HEK293 (cell line): ENCODE measurements at regions not wholly inside any gene's neighbourhood (a gene's known extent, or its start where the extent isn't known, plus 50 kb on each side); places are given as distances from the start of the nearest gene placed in this dataset.

ENCODE experiments used
- ATF2 ChIP-seq: fragments of 450-650 bp; formaldehyde crosslinking; IDR thresholded peaks from 2 replicates; pipeline ENCODE4 v1.5.1; 2016; ENCODE audit warnings: missing biosample characterization, missing genetic modification characterization, low read depth
- BCL11B ChIP-seq: fragments of 450-650 bp; formaldehyde crosslinking; IDR thresholded peaks from 2 replicates; pipeline ENCODE4 v1.5.1; 2016; ENCODE audit warnings: low read depth, missing biosample characterization, missing genetic modification characterization
- EGR2 ChIP-seq: fragments of 450-650 bp; formaldehyde crosslinking; IDR thresholded peaks from 2 replicates; pipeline ENCODE4 v1.5.1; 2016; ENCODE audit warnings: low read depth, missing biosample characterization, missing genetic modification characterization
- MYNN ChIP-seq: fragments of 450-650 bp; formaldehyde crosslinking; IDR thresholded peaks from 2 replicates; pipeline ENCODE4 v1.5.1; 2016; ENCODE audit warnings: missing biosample characterization, missing genetic modification characterization, borderline replicate concordance
- OSR2 ChIP-seq: fragments of 450-650 bp; formaldehyde crosslinking; IDR thresholded peaks from 2 replicates; pipeline ENCODE4 v1.5.1; 2016; ENCODE audit warnings: missing biosample characterization, missing genetic modification characterization
- PATZ1 ChIP-seq: fragments of 450-650 bp; formaldehyde crosslinking; IDR thresholded peaks from 2 replicates; pipeline ENCODE4 v1.5.1; 2016; ENCODE audit warnings: missing biosample characterization, missing genetic modification characterization
- PRDM4 ChIP-seq: fragments of 450-650 bp; formaldehyde crosslinking; IDR thresholded peaks from 2 replicates; pipeline ENCODE4 v1.5.1; 2017; ENCODE audit warnings: missing biosample characterization, missing genetic modification characterization
- SP7 ChIP-seq: fragments of 450-650 bp; formaldehyde crosslinking; IDR thresholded peaks from 2 replicates; pipeline ENCODE4 v1.5.1; 2016; ENCODE audit warnings: missing biosample characterization, missing genetic modification characterization
- YY2 ChIP-seq: fragments of 450-650 bp; formaldehyde crosslinking; IDR thresholded peaks from 2 replicates; pipeline ENCODE4 v1.5.1; 2016; ENCODE audit warnings: missing biosample characterization, missing genetic modification characterization
- ZBTB17 ChIP-seq: fragments of 450-650 bp; formaldehyde crosslinking; IDR thresholded peaks from 2 replicates; pipeline ENCODE4 v1.5.1; 2016; ENCODE audit warnings: missing biosample characterization, missing genetic modification characterization
- ZBTB8A ChIP-seq: fragments of 450-650 bp; formaldehyde crosslinking; IDR thresholded peaks from 2 replicates; pipeline ENCODE4 v1.5.1; 2016; ENCODE audit warnings: missing biosample characterization, missing genetic modification characterization
- ZFP37 ChIP-seq: fragments of 450-650 bp; formaldehyde crosslinking; IDR thresholded peaks from 2 replicates; pipeline ENCODE4 v1.5.1; 2016; ENCODE audit warnings: missing biosample characterization, missing genetic modification characterization
- ZNF19 ChIP-seq: fragments of 450-650 bp; formaldehyde crosslinking; IDR thresholded peaks from 2 replicates; pipeline ENCODE4; 2016; ENCODE audit warnings: missing biosample characterization, missing genetic modification characterization, low read depth
- ZNF214 ChIP-seq: fragments of 450-650 bp; formaldehyde crosslinking; IDR thresholded peaks from 2 replicates; pipeline ENCODE4 v1.5.1; 2017; ENCODE audit warnings: missing biosample characterization, mild to moderate bottlenecking, missing genetic modification characterization, borderline replicate concordance
- ZNF24 ChIP-seq: fragments of 450-650 bp; formaldehyde crosslinking; IDR thresholded peaks from 2 replicates; pipeline ENCODE4 v1.5.1; 2016; ENCODE audit warnings: missing biosample characterization, missing genetic modification characterization
- ZNF350 ChIP-seq: fragments of 450-650 bp; formaldehyde crosslinking; IDR thresholded peaks from 2 replicates; pipeline ENCODE4 v1.5.0; 2017; ENCODE audit warnings: missing biosample characterization, mild to moderate bottlenecking, missing genetic modification characterization
- ZNF354C ChIP-seq: fragments of 450-650 bp; formaldehyde crosslinking; IDR thresholded peaks from 2 replicates; pipeline ENCODE4 v1.5.1; 2016; ENCODE audit warnings: missing biosample characterization, missing genetic modification characterization, low read depth, borderline replicate concordance
- ZNF394 ChIP-seq: fragments of 450-650 bp; formaldehyde crosslinking; IDR thresholded peaks from 2 replicates; pipeline ENCODE4 v1.5.1; 2016; ENCODE audit warnings: missing biosample characterization, missing genetic modification characterization, mild to moderate bottlenecking, moderate library complexity, borderline replicate concordance
- ZNF404 ChIP-seq: fragments of 450-650 bp; formaldehyde crosslinking; IDR thresholded peaks from 2 replicates; pipeline ENCODE4 v1.5.1; 2017; ENCODE audit warnings: missing biosample characterization, missing genetic modification characterization
- ZNF473 ChIP-seq: fragments of 450-650 bp; formaldehyde crosslinking; IDR thresholded peaks from 2 replicates; pipeline ENCODE4 v1.5.1; 2017; ENCODE audit warnings: missing biosample characterization, missing genetic modification characterization
- ZNF521 ChIP-seq: fragments of 450-650 bp; formaldehyde crosslinking; IDR thresholded peaks from 2 replicates; pipeline ENCODE4 v1.5.1; 2017; ENCODE audit warnings: missing biosample characterization, mild to moderate bottlenecking, missing genetic modification characterization
- ZNF548 ChIP-seq: fragments of 450-650 bp; formaldehyde crosslinking; IDR thresholded peaks from 2 replicates; pipeline ENCODE4 v1.5.1; 2016; ENCODE audit warnings: missing biosample characterization, missing genetic modification characterization
- ZNF549 ChIP-seq: fragments of 450-650 bp; IDR thresholded peaks from 2 replicates; pipeline ENCODE4 v1.5.1; 2018; ENCODE audit warnings: missing biosample characterization, missing genetic modification characterization, mild to moderate bottlenecking, inconsistent platforms, moderate library complexity
- ZNF610 ChIP-seq: fragments of 450-650 bp; formaldehyde crosslinking; IDR thresholded peaks from 2 replicates; pipeline ENCODE4 v1.5.1; 2016; ENCODE audit warnings: missing biosample characterization, missing genetic modification characterization, borderline replicate concordance
- ZNF654 ChIP-seq: fragments of 450-650 bp; formaldehyde crosslinking; IDR thresholded peaks from 2 replicates; pipeline ENCODE4 v1.5.1; 2016; ENCODE audit warnings: low read depth, missing biosample characterization, missing genetic modification characterization
- ZNF670 ChIP-seq: fragments of 450-650 bp; formaldehyde crosslinking; IDR thresholded peaks from 2 replicates; pipeline ENCODE4 v1.5.1; 2016; ENCODE audit warnings: missing biosample characterization, missing genetic modification characterization, low read depth
- ZNF704 ChIP-seq: fragments of 450-650 bp; formaldehyde crosslinking; IDR thresholded peaks from 2 replicates; pipeline ENCODE4 v1.5.1; 2016; ENCODE audit warnings: missing biosample characterization, missing genetic modification characterization
- ZNF791 ChIP-seq: fragments of 450-650 bp; formaldehyde crosslinking; IDR thresholded peaks from 2 replicates; pipeline ENCODE4 v1.5.1; 2016; ENCODE audit warnings: missing biosample characterization, missing genetic modification characterization
- ZSCAN16 ChIP-seq: fragments of 450-650 bp; formaldehyde crosslinking; IDR thresholded peaks from 2 replicates; pipeline ENCODE4 v1.5.1; 2016; ENCODE audit warnings: missing biosample characterization, missing genetic modification characterization
- TF ChIP-seq, protein P1 (sequence below): fragments of 450-650 bp; formaldehyde crosslinking; IDR thresholded peaks from 2 replicates; pipeline ENCODE4 v1.5.1; 2016; ENCODE audit warnings: missing biosample characterization, missing genetic modification characterization
- TF ChIP-seq, protein P2 (sequence below): fragments of 450-650 bp; formaldehyde crosslinking; IDR thresholded peaks from 2 replicates; pipeline ENCODE4 v1.5.1; 2017; ENCODE audit warnings: missing biosample characterization, missing genetic modification characterization

DNA sequence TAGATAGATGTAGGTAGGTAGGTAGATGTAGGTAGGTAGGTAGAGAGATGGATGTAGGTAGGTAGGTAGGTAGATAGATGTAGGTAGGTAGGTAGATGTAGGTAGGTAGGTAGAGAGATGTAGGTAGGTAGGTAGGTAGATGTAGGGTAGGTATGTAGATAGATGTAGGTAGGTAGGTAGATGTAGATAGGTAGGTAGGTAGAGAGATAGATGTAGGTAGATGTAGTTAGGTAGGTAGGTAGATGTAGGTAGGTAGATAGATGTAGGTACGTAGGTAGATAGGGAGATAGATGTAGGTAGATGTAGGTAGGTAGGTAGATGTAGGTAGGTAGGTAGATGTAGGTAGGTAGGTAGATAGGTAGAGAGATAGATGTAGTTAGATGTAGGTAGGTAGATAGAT lies 62.3 kb upstream of the MORC3 start (continued):
- TF ChIP-seq SP7 (tag by site-specific recombination) (no peak), OSR2 (tag by site-specific recombination) (0 out of 2 replicates have a peak, but pooled peaks have one; percentile 18), ZNF214 (tag by site-specific recombination) (no peak), ATF2 (tag by site-specific recombination) (no peak), PRDM4 (tag by site-specific recombination) (no peak), ZNF394 (tag by site-specific recombination) (no peak), YY2 (tag by site-specific recombination) (no peak), ZNF670 (tag by site-specific recombination) (no peak), ZNF473 (0 out of 2 replicates have a peak, but pooled peaks have one; percentile 22), ZNF404 (tag by site-specific recombination) (no peak), ZNF350 (tag by site-specific recombination) (no peak), ZBTB17 (tag by site-specific recombination) (peak; percentile 40; the same call in 1 of the 2 replicates), ZNF704 (no peak), ZBTB8A (tag by site-specific recombination) (no peak), ZFP37 (tag by site-specific recombination) (no peak), ZNF654 (tag by site-specific recombination) (no peak), ZNF791 (tag by site-specific recombination) (no peak), MYNN (no peak), ZNF610 (tag by site-specific recombination) (no peak), ZNF549 (tag by site-specific recombination) (no peak), ZNF521 (tag by site-specific recombination) (0 out of 2 replicates have a peak, but pooled peaks have one; percentile 54), ZNF548 (tag by site-specific recombination) (no peak), ZSCAN16 (tag by site-specific recombination) (no peak), BCL11B (tag by site-specific recombination) (no peak), ZNF354C (tag by site-specific recombination) (0 out of 2 replicates have a peak, but pooled peaks have one; percentile 28), EGR2 (tag by site-specific recombination) (peak; percentile 98), ZNF24 (tag by site-specific recombination) (no peak), PATZ1 (tag by site-specific recombination) (no peak; the same call in 1 of the 2 replicates), ZNF19 (tag by site-specific recombination) (no peak)
- TF ChIP-seq, protein P1, sequence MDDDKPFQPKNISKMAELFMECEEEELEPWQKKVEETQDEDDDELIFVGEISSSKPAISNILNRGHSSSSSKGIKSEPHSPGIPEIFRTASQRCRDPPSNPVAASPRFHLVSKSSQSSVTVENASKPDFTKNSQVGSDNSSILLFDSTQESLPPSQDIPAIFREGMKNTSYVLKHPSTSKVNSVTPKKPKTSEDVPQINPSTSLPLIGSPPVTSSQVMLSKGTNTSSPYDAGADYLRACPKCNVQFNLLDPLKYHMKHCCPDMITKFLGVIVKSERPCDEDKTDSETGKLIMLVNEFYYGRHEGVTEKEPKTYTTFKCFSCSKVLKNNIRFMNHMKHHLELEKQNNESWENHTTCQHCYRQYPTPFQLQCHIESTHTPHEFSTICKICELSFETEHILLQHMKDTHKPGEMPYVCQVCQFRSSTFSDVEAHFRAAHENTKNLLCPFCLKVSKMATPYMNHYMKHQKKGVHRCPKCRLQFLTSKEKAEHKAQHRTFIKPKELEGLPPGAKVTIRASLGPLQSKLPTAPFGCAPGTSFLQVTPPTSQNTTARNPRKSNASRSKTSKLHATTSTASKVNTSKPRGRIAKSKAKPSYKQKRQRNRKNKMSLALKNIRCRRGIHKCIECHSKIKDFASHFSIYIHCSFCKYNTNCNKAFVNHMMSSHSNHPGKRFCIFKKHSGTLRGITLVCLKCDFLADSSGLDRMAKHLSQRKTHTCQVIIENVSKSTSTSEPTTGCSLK (tag by site-specific recombination): no peak
- TF ChIP-seq, protein P2, sequence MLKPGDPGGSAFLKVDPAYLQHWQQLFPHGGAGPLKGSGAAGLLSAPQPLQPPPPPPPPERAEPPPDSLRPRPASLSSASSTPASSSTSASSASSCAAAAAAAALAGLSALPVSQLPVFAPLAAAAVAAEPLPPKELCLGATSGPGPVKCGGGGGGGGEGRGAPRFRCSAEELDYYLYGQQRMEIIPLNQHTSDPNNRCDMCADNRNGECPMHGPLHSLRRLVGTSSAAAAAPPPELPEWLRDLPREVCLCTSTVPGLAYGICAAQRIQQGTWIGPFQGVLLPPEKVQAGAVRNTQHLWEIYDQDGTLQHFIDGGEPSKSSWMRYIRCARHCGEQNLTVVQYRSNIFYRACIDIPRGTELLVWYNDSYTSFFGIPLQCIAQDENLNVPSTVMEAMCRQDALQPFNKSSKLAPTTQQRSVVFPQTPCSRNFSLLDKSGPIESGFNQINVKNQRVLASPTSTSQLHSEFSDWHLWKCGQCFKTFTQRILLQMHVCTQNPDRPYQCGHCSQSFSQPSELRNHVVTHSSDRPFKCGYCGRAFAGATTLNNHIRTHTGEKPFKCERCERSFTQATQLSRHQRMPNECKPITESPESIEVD: no peak
